ENCODE measurements at regions not wholly inside any gene's neighbourhood (a gene's known extent, or its start where the extent isn't known, plus 50 kb on each side); places are given as distances from the start of the nearest gene placed in this dataset.

DNA sequence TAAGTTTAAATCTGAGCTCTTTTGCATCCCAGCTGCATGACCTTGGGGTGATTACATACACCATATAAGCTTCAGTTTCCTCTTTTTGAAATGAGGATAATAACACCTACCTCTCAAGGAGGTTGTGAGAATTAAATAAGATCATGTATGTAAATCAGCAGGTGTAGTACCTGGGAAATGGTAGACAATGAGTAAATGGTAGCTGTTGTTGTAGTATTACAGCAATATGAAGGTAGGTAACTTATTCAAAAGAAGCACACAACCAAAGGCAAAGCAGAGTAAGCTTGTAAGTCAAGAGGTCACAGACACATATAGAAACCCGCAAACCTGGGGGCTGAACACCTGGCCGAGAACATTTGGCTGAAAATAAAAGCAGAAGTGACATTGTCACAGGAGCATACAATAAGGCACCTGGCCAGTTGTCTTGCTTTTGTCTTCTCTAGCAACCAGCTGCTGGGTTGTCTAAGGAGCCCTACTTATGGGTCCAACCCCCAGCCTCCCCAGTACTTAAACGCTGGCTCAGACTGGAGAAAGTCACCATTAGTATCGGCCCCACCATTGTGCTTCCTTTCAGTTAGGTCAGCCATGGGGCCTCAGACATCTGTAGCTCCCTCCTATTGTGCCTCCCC, 203.6 kb upstream of the MKLN1 start:
- no peak for DNase-seq
- no peak for ATAC-seq
- H3K27ac ChIP-seq (ENCODE audit: low read length), result no peak overlapping the region
- H3K9me3 ChIP-seq (ENCODE audit: control insufficient read depth, low read length), result no peaks in the 10 kb centered on the region
- no peaks in the 10 kb centered on the region for H3K27me3 ChIP-seq (ENCODE audit: control insufficient read depth, insufficient read depth)
- WGBS, result 96% methylated on average over 4 of the region's 4 CpGs
- no peak overlapping the region for H3K4me3 ChIP-seq (ENCODE audit: low read length)
- H3K4me1 ChIP-seq (ENCODE audit: control insufficient read depth, insufficient read depth, low read length), result no peaks in the 10 kb centered on the region
- intact Hi-C loops (cut with DNase I), result no loop called here

DNA sequence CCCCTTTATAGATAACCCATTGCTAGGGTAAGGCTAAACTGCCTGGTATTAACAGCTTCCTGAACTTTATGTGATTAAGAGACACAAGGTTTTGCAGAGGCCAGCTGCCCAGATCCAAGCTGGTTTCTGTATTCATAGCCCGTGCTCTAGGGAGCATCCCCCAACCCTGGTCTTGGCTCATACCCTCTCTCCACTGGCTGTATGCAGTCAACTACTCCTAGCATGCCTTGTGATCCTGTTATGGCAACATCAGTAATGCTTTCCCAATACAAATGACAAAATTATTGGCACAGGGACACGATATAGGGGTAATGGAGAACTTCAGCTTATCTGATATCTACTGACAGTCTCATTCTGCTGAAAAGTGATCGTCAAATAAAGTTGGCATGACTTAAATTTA, 202.8 kb upstream of the MKLN1 start:
- Histone ChIP-seq H3K4me1 (ENCODE audit: control insufficient read depth, insufficient read depth, low read length) (no peaks in the 10 kb centered on the region), H3K27ac (ENCODE audit: low read length) (no peak overlapping the region), H3K9me3 (ENCODE audit: control insufficient read depth, low read length) (no peaks in the 10 kb centered on the region), H3K27me3 (ENCODE audit: control insufficient read depth, insufficient read depth) (no peaks in the 10 kb centered on the region), H3K4me3 (ENCODE audit: low read length) (no peak overlapping the region)
- WGBS, result 60% methylated on average over 3 of the region's 3 CpGs
- peak in 1 of 2 donors; percentile 23 for ATAC-seq
- intact Hi-C loops (cut with DNase I), result no loop called here
- no peak for DNase-seq

DNA sequence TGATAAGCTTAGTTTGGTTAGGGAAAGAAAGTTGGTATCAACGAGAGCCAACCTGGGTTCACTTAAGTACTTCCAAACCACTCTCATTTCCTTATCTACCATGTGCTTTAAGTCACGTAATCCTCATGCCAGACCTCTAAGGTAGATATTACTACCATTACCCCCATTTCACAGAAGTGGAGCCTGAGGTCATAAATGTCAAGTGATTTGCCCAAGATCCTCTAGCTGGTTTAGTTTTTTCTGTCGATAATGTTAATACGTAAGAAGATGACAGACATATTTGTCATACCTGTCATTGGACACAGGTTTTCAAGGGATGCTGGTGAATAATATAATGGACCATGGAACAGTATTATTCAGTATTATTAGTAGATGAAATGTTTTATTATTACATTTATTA, 197.4 kb upstream of the MKLN1 start:
- intact Hi-C loops (cut with DNase I), result no loop called here
- WGBS, result 62% methylated on average over 4 of the region's 4 CpGs
- no peak overlapping the region for H3K27ac ChIP-seq (ENCODE audit: low read length)
- DNase-seq, result no peak
- no peaks in the 10 kb centered on the region for H3K4me1 ChIP-seq (ENCODE audit: control insufficient read depth, insufficient read depth, low read length)
- H3K27me3 ChIP-seq (ENCODE audit: control insufficient read depth, insufficient read depth), result no peaks in the 10 kb centered on the region
- H3K4me3 ChIP-seq (ENCODE audit: low read length), result no peak overlapping the region
- no peak for ATAC-seq
- H3K9me3 ChIP-seq (ENCODE audit: control insufficient read depth, low read length), result no peaks in the 10 kb centered on the region

DNA sequence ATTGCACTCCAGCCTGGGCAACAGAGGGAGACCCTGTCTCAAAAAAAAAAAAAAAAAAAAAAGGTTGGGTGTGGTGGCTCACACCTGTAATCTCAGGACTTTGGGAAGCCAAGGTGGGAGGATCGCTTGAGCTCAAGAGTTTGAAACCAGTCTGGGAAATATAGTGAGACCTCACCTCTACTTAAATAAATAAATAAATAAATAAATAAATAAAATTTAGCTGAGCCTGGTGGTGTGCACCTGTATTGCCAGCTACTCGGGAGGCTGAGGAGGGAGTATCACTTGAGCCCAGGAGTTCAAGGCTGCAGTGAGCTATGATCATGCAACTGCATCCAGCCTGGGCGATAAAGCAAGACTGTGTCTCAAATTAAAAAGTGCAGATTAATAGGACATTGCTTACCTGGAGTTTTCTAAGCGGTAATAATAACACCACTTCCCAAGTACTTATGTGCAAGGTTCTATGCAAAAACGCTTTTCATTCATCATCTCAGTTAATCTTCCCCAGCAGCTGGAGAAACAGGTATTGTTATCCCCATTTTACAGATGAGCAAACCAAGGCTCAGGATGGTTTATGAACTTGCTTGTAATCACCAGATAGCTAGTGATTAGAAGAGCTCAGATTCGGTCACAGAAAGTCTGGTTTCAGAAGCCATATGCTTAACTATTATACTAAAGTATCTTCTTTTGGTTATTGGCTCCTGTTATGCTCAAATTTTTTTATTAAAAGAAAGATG, 196.5 kb upstream of the MKLN1 start:
- WGBS, result 95% methylated on average over 6 of the region's 6 CpGs
- no peaks in the 10 kb centered on the region for H3K4me1 ChIP-seq (ENCODE audit: control insufficient read depth, insufficient read depth, low read length)
- H3K9me3 ChIP-seq (ENCODE audit: control insufficient read depth, low read length), result no peaks in the 10 kb centered on the region
- ATAC-seq (no peak), DNase-seq (no peak)
- intact Hi-C loops (cut with DNase I), result no loop called here
- no peaks in the 10 kb centered on the region for H3K27me3 ChIP-seq (ENCODE audit: control insufficient read depth, insufficient read depth)
- no peak overlapping the region for H3K27ac ChIP-seq (ENCODE audit: low read length)
- no peak overlapping the region for H3K4me3 ChIP-seq (ENCODE audit: low read length)

DNA sequence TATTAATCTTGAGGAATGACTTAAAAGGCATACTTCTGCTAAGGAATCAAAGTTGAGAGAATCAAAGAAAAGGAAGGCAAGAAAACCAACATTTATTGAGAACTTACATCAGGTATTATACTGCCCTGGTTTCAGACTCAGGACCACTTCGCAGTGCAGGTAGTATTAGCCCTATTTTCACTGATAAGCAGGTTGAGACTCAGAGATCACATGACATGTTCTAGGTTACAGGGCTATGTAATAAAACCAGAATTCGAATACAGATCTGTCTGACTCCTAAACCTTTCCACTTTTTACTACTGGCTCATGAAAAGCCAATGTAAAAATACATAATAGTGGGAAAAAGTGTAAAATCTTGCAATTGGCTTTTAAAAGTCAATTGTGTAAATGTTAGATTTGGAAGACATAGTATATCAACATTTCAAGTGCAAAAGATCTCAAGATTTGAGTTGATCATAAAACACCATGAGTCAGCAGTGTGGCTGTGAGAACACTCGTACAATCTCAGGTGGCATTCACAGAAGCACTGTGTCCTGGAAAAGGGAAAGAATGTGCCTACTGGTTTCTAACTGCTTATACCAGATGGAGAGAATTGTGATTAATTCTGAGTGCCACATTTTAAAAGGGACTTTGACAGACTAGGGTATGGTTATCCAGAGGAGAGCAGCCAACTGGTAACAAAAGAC, 195.8 kb upstream of the MKLN1 start:
- 85% methylated on average over 3 of the region's 3 CpGs for WGBS
- no peak for DNase-seq
- H3K4me3 ChIP-seq (ENCODE audit: low read length), result no peak overlapping the region
- no peaks in the 10 kb centered on the region for H3K4me1 ChIP-seq (ENCODE audit: control insufficient read depth, insufficient read depth, low read length)
- ATAC-seq, result no peak
- intact Hi-C loops (cut with DNase I), result no loop called here
- no peaks in the 10 kb centered on the region for H3K27me3 ChIP-seq (ENCODE audit: control insufficient read depth, insufficient read depth)
- H3K9me3 ChIP-seq (ENCODE audit: control insufficient read depth, low read length), result no peaks in the 10 kb centered on the region
- H3K27ac ChIP-seq (ENCODE audit: low read length), result no peak overlapping the region

DNA sequence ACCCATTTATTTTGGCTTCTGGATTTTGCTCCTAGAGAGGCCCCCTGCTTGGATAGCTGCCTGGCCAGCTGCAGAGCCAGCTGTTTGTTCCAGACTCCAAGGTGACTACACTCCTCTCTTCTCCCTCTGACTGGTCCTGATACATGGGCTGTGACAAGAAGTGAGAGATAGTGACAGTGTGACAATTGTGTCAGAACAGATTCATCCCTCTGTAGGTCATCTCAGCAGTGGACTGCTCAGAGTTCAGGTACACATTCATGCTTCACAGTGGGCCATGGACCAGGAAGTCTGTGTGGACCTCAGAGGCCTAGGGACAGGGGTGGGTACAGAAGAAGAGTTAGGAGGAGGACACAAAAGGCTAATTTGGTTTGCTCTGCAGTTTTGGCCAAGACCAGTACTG, 188.2 kb upstream of the MKLN1 start:
- no peak for ATAC-seq
- peak in 1 of 3 donors; percentile 47 for DNase-seq
- H3K4me1 ChIP-seq (ENCODE audit: control insufficient read depth, insufficient read depth, low read length), result peaks cover 6% of the 10 kb centered on the region
- no peak overlapping the region for H3K4me3 ChIP-seq (ENCODE audit: low read length)
- H3K27ac ChIP-seq (ENCODE audit: low read length), result no peak overlapping the region
- intact Hi-C loops (cut with DNase I), result no loop called here
- H3K9me3 ChIP-seq (ENCODE audit: control insufficient read depth, low read length), result no peaks in the 10 kb centered on the region
- no peaks in the 10 kb centered on the region for H3K27me3 ChIP-seq (ENCODE audit: control insufficient read depth, insufficient read depth)

DNA sequence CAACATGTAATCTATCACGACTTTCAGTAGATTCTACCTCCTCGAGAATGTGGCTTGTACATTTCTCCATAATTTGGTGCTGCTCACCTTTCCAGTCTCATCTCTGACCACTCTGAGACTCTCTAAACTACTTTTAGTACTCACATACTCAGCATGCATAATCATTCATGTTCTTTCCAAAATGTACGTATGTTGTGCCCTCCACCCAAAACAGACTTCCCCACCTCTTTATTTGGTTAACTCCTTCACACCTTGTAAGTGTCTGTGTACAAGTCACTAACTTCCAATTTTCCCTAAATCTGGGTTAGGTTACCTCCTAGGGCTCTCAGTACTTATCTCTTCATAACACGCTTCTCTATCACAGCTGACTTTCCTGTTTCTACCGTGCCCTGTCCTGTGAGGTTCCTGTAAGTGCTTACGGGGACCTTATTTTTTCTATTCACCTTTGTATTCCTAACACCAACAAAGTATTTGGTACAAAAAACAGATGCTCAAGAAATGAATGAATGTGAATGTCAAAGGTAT, 186.2 kb upstream of the MKLN1 start:
- WGBS, result 85% methylated on average over 6 of the region's 6 CpGs
- intact Hi-C loops (cut with DNase I), result no loop called here
- DNase-seq, result no peak

DNA sequence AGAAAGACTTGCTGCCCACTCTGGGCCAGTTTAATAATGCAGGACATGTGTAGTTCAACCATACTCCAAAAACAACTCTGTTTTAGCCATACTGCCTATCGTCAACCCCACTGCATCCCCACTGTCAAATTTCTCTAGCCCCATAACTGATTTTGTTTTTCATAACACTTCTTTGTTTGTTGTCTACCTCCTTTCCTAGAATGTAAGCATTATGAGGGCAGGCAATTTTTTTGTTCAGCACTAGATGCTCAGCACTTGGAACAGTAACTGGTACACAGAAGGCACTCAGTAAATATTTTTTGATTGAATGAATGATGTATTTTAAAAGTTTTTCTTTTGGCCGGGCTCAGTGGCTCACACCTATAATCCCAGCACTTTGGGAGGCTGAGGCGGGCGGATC, 183.8 kb upstream of the MKLN1 start:
- 98% methylated on average over 4 of the region's 4 CpGs for WGBS
- no peaks in the 10 kb centered on the region for H3K9me3 ChIP-seq (ENCODE audit: control insufficient read depth, low read length)
- intact Hi-C loops (cut with DNase I), result no loop called here
- ATAC-seq (no peak), DNase-seq (no peak)
- peaks cover 6% of the 10 kb centered on the region for H3K4me1 ChIP-seq (ENCODE audit: control insufficient read depth, insufficient read depth, low read length)
- no peaks in the 10 kb centered on the region for H3K27me3 ChIP-seq (ENCODE audit: control insufficient read depth, insufficient read depth)
- H3K4me3 ChIP-seq (ENCODE audit: low read length), result no peak overlapping the region
- H3K27ac ChIP-seq (ENCODE audit: low read length), result no peak overlapping the region

More for the DNA sequence above, 186.2 kb upstream of the MKLN1 start:
- H3K27ac ChIP-seq (ENCODE audit: low read length), result no peak overlapping the region
- ATAC-seq, result no peak
- no peaks in the 10 kb centered on the region for H3K27me3 ChIP-seq (ENCODE audit: control insufficient read depth, insufficient read depth)
- no peaks in the 10 kb centered on the region for H3K9me3 ChIP-seq (ENCODE audit: control insufficient read depth, low read length)
- H3K4me3 ChIP-seq (ENCODE audit: low read length), result no peak overlapping the region
- H3K4me1 ChIP-seq (ENCODE audit: control insufficient read depth, insufficient read depth, low read length), result peaks cover 6% of the 10 kb centered on the region

DNA sequence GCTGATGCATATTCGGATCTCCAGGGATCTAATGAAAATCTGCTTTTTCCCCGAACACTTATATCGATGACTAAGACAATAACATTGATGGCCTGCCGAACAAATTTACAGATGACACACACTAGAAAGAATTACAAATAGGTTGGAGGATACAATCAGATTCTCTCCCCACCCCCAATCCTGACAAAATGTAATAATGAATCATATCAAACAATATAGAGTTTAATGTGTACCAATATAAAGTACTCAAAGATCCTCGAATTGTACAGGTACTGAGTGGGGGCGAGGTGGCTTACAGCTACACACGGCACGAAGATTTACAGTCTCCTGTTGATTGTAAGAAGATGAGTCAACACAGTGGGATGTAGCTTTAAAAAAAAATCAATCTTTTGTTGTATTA, 182.7 kb upstream of the MKLN1 start:
- no peak for ATAC-seq
- intact Hi-C loops (cut with DNase I), result no loop called here
- H3K4me3 ChIP-seq (ENCODE audit: low read length), result no peak overlapping the region
- no peaks in the 10 kb centered on the region for H3K9me3 ChIP-seq (ENCODE audit: control insufficient read depth, low read length)
- DNase-seq, result no peak
- WGBS, result 91% methylated on average over 8 of the region's 8 CpGs
- no peaks in the 10 kb centered on the region for H3K27me3 ChIP-seq (ENCODE audit: control insufficient read depth, insufficient read depth)
- H3K4me1 ChIP-seq (ENCODE audit: control insufficient read depth, insufficient read depth, low read length), result peaks cover under 1% of the 10 kb centered on the region
- H3K27ac ChIP-seq (ENCODE audit: low read length), result no peak overlapping the region

DNA sequence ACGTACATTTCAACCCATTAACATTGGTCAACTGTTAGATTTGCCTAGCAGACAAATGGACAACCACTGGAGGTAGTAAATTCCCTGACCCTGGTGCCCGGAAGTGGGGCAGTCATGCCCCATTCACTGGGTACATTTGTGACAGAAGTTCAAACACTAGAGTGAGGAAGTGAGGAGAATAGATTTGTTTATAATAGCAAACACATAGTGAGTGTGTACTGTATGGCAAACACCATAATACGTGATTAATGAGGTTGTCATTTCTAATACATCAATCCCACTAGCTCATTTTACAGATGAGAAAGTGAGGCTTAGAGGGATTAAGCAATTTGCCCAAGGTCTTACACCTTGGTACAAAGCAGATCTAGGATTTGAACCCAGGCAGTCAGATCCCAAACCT, 181.9 kb upstream of the MKLN1 start:
- no peak for DNase-seq

DNA sequence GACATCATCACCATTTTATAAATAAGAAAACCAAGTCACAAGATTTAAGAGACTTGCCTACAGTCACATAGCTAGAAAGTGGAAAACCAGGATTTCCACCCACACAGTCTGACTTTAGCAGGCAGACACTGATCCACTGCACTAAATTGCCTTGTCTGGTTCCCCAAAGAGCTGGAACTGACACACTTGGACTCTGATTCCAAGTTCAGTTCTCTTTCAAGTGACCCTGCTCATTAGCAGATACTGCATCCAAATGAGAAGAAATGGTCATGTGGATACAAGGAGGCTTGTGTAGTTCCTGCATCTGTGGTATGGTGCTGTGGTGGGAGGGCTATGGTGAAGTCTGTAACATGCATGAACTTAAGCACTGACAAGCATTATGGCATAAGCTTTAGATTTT, 180.1 kb upstream of the MKLN1 start:
- Histone ChIP-seq H3K9me3 (ENCODE audit: control insufficient read depth, low read length) (no peaks in the 10 kb centered on the region), H3K27ac (ENCODE audit: low read length) (no peak overlapping the region), H3K4me3 (ENCODE audit: low read length) (no peak overlapping the region), H3K27me3 (ENCODE audit: control insufficient read depth, insufficient read depth) (no peaks in the 10 kb centered on the region), H3K4me1 (ENCODE audit: control insufficient read depth, insufficient read depth, low read length) (no peaks in the 10 kb centered on the region)
- no peak for ATAC-seq
- intact Hi-C loops (cut with DNase I), result no loop called here
- no peak for DNase-seq

More for the DNA sequence above, 181.9 kb upstream of the MKLN1 start:
- Histone ChIP-seq H3K27me3 (ENCODE audit: control insufficient read depth, insufficient read depth) (no peaks in the 10 kb centered on the region), H3K9me3 (ENCODE audit: control insufficient read depth, low read length) (no peaks in the 10 kb centered on the region), H3K27ac (ENCODE audit: low read length) (no peak overlapping the region), H3K4me3 (ENCODE audit: low read length) (no peak overlapping the region), H3K4me1 (ENCODE audit: control insufficient read depth, insufficient read depth, low read length) (no peaks in the 10 kb centered on the region)
- intact Hi-C loops (cut with DNase I), result no loop called here
- WGBS, result 62% methylated on average over 3 of the region's 3 CpGs
- no peak for ATAC-seq
